SU-DHL-6 (cell line): ENCODE measurements at regions not wholly inside any gene's neighbourhood (a gene's known extent, or its start where the extent isn't known, plus 50 kb on each side); places are given as distances from the start of the nearest gene placed in this dataset.

Source experiments
- H2AFZ ChIP-seq: fragments of 200-600 bp; sonication (generic); 2 replicates; pipeline ENCODE4 v1.6.1; 2014; ENCODE audit warnings: low read depth, mild to moderate bottlenecking, moderate library complexity, mixed read lengths, antibody characterized with exemption, low read length; ENCODE audit not compliant: severe bottlenecking
- H3F3A ChIP-seq: fragments of 200-600 bp; shearing (Covaris generic); 2 replicates; pipeline ENCODE4 v1.6.0; 2016; ENCODE audit warnings: antibody characterized with exemption, mild to moderate bottlenecking; ENCODE audit not compliant: insufficient read depth
- H3K27ac ChIP-seq: fragments of 200-600 bp; sonication (generic); 2 replicates; pipeline ENCODE4 v1.5.1; 2016; ENCODE audit warnings: low read depth, mild to moderate bottlenecking, low read length, moderate library complexity, mixed read lengths
- H3K27me3 ChIP-seq: fragments of 200-600 bp; sonication (generic), shearing (Covaris generic); 2 replicates; pipeline ENCODE4 v1.6.0; 2014; ENCODE audit warnings: mild to moderate bottlenecking, low read length
- H3K36me3 ChIP-seq: fragments of 200-600 bp; sonication (generic); 2 replicates; pipeline ENCODE4 v1.6.1; 2014; ENCODE audit warnings: mild to moderate bottlenecking, low read length, mixed read lengths
- H3K4me2 ChIP-seq: fragments of 300-600, 200-600 bp; shearing (Covaris generic), sonication (generic); 2 replicates; pipeline ENCODE4 v1.6.0; 2014; ENCODE audit warnings: low read length, low read depth, mild to moderate bottlenecking; ENCODE audit not compliant: poor library complexity, severe bottlenecking
- H3K4me3 ChIP-seq: fragments of 200-600 bp; sonication (generic); 2 replicates; pipeline ENCODE4 v1.5.1; 2014; ENCODE audit warnings: antibody characterized with exemption, low read length, mild to moderate bottlenecking, mixed read lengths; ENCODE audit not compliant: insufficient read depth, poor library complexity, severe bottlenecking
- H3K79me2 ChIP-seq: fragments of 200-600 bp; sonication (generic); 2 replicates; pipeline ENCODE4 v1.6.1; 2014; ENCODE audit warnings: mild to moderate bottlenecking, low read length, moderate library complexity; ENCODE audit not compliant: insufficient read depth
- H3K9ac ChIP-seq: fragments of 200-600 bp; sonication (generic); 2 replicates; pipeline ENCODE4 v1.7.0; 2014; ENCODE audit warnings: mild to moderate bottlenecking, low read length
- H3K9me2 ChIP-seq: fragments of 200-600 bp; sonication (generic); replicated peaks from 2 replicates; pipeline ENCODE4 v1.6.1; 2014; ENCODE audit warnings: low read length; ENCODE audit not compliant: insufficient read depth
- H3K9me3 ChIP-seq: fragments of 200-600 bp; sonication (generic); 2 replicates; pipeline ENCODE4 v1.6.1; 2014; ENCODE audit warnings: low read length, mixed read lengths; ENCODE audit not compliant: insufficient read depth
- H4K20me1 ChIP-seq: fragments of 200-600 bp; sonication (generic); 2 replicates; pipeline ENCODE4 v1.6.1; 2014; ENCODE audit warnings: low read depth, mild to moderate bottlenecking, antibody characterized with exemption, low read length, moderate library complexity, mixed read lengths
- CTCF ChIP-seq: fragments of 200-600 bp; sonication (generic); IDR thresholded peaks from one replicate; pipeline ENCODE4 v1.5.1; 2017; ENCODE audit warnings: antibody characterized with exemption, mild to moderate bottlenecking, low read length, moderate library complexity; ENCODE audit not compliant: insufficient read depth, poor library complexity, severe bottlenecking
- EZH2phosphoT487 ChIP-seq: fragments of 200-600 bp; sonication (generic), shearing (Covaris generic); conservative IDR thresholded peaks from 2 replicates; pipeline ENCODE4 v1.6.1; 2018; ENCODE audit warnings: mild to moderate bottlenecking, antibody characterized with exemption, low read length, moderate library complexity, mixed read lengths

GRCh38 chr17:65395924-65396323, 165.5 kb downstream of the AXIN2 start:
- H3K27me3 ChIP-seq = no peaks in the 10 kb centered on the region
- no peaks in the 10 kb centered on the region for H4K20me1 ChIP-seq
- H3K4me2 ChIP-seq = no peak overlapping the region
- H3K79me2 ChIP-seq = no peaks in the 10 kb centered on the region
- H3K9me3 ChIP-seq = no peaks in the 10 kb centered on the region
- H2AFZ ChIP-seq = no peak overlapping the region
- H3K9me2 ChIP-seq = no peaks in the 10 kb centered on the region
- H3K36me3 ChIP-seq = no peaks in the 10 kb centered on the region
- no peak overlapping the region for H3K4me3 ChIP-seq
- TF ChIP-seq EZH2phosphoT487 (no peak), CTCF (no peak)
- no peak overlapping the region for H3K9ac ChIP-seq
- no peaks in the 10 kb centered on the region for H3F3A ChIP-seq
- H3K27ac ChIP-seq = no peak overlapping the region

- Histone ChIP-seq H3K4me3 (no peak overlapping the region), H3K9me3 (no peaks in the 10 kb centered on the region), H3K36me3 (no peaks in the 10 kb centered on the region), H3K27me3 (no peaks in the 10 kb centered on the region), H3K4me2 (no peak overlapping the region), H2AFZ (no peak overlapping the region), H3F3A (no peaks in the 10 kb centered on the region), H3K9ac (no peak overlapping the region), H3K79me2 (no peaks in the 10 kb centered on the region), H3K27ac (no peak overlapping the region), H4K20me1 (no peaks in the 10 kb centered on the region), H3K9me2 (no peaks in the 10 kb centered on the region)
- TF ChIP-seq EZH2phosphoT487 (no peak), CTCF (no peak)
These were observed 166.5 kb downstream of the AXIN2 start for GRCh38 chr17:65394811-65395472.

- TF ChIP-seq CTCF = no peak
- TF ChIP-seq EZH2phosphoT487 = no peak
- H4K20me1 ChIP-seq = no peaks in the 10 kb centered on the region
- H3K36me3 ChIP-seq = no peaks in the 10 kb centered on the region
- no peak overlapping the region for H3K4me3 ChIP-seq
- no peaks in the 10 kb centered on the region for H3K27me3 ChIP-seq
- no peaks in the 10 kb centered on the region for H3K9me3 ChIP-seq
- no peaks in the 10 kb centered on the region for H3K9me2 ChIP-seq
- no peaks in the 10 kb centered on the region for H3F3A ChIP-seq
- H3K4me2 ChIP-seq = no peak overlapping the region
- H3K9ac ChIP-seq = no peak overlapping the region
- H2AFZ ChIP-seq = no peak overlapping the region
- H3K79me2 ChIP-seq = no peaks in the 10 kb centered on the region
- H3K27ac ChIP-seq = no peak overlapping the region
These were observed 167.9 kb downstream of the AXIN2 start for GRCh38 chr17:65393514-65393913.
